Endothelial cell of umbilical vein (primary cell): ENCODE measurements at regions not wholly inside any gene's neighbourhood (a gene's known extent, or its start where the extent isn't known, plus 50 kb on each side); places are given as distances from the start of the nearest gene placed in this dataset.

ENCODE experiments used
- BruUV-seq: library from RNA; stranded (reverse); fragments of 400-500 nt; replicated peaks from 2 replicates; lab custom pipeline; 2021; lab: Mats Ljungman, UMichigan
- CTCF ChIA-PET: fragments of 300-600, 350-600 bp; sonication (Branson Sonifier 250); formaldehyde crosslinking; loops from one replicate; lab custom pipeline; 2021; ENCODE audit warnings: antibody characterized with exemption, inconsistent platforms; lab: Charles Lee
- POLR2A ChIA-PET: fragments of 300-600, 350-600 bp; sonication (Branson Sonifier 250); formaldehyde crosslinking; loops from one replicate; lab custom pipeline; 2021; ENCODE audit warnings: antibody characterized with exemption, inconsistent platforms; lab: Charles Lee
- DNase-seq: peaks from one replicate; pipeline ENCODE4 v3.0.0-alpha.2; 2011; ENCODE audit warnings: low read depth, low spot score
- FAIRE-seq: peaks from 2 replicates; lab custom pipeline; 2011; peaks lifted over from hg19 to GRCh38; lab: Jason Lieb, UNC
- H2AFZ ChIP-seq: 2 replicates; pipeline ENCODE4 v1.6.0; 2012; ENCODE audit warnings: low read depth, low read length, control low read depth, inconsistent platforms
- H3K27ac ChIP-seq: 2 replicates; pipeline ENCODE4 v1.5.1; 2011; ENCODE audit warnings: low read depth, mild to moderate bottlenecking, control low read depth, low read length, moderate library complexity; ENCODE audit not compliant: insufficient read depth
- H3K27me3 ChIP-seq, 2 experiments: 2 replicates each; pipeline versions ENCODE4 v1.6.0 to v1.6.1; 2011; ENCODE audit warnings: low read length in 2 of 2, mixed read lengths in 1 of 2; ENCODE audit not compliant: control insufficient read depth in 2 of 2, insufficient read depth in 2 of 2
- H3K36me3 ChIP-seq, 2 experiments: 2 replicates in 1 of 2; 3 replicates in 1 of 2; pipeline ENCODE4 v1.5.1; 2011; ENCODE audit warnings: low read length in 2 of 2, mild to moderate bottlenecking in 1 of 2, moderate library complexity in 1 of 2; ENCODE audit not compliant: control insufficient read depth in 2 of 2, insufficient read depth in 2 of 2; ENCODE audit errors: extremely low read depth in 1 of 2
- H3K4me1 ChIP-seq: 3 replicates; pipeline ENCODE4 v1.5.1; 2011; ENCODE audit warnings: mild to moderate bottlenecking, low read length; ENCODE audit not compliant: control insufficient read depth, insufficient read depth; ENCODE audit errors: extremely low read depth
- H3K4me2 ChIP-seq: 2 replicates; pipeline ENCODE4 v1.6.1; 2011; ENCODE audit warnings: low read length, control low read depth, mixed read lengths; ENCODE audit not compliant: insufficient read depth
- H3K4me3 ChIP-seq, 3 experiments: fragments of 200-600 bp in 1 of 3; sonication (generic), shearing (Covaris generic) in 1 of 3; replicated peaks in 1 of 3; 2 replicates each; pipeline ENCODE4 v1.5.1; 2011 to 2016; ENCODE audit warnings: control low read depth in 3 of 3, low read length in 3 of 3, mild to moderate bottlenecking in 2 of 3, inconsistent platforms in 1 of 3, low read depth in 1 of 3, moderate library complexity in 1 of 3; ENCODE audit not compliant: insufficient read depth in 1 of 3
- H3K79me2 ChIP-seq: 2 replicates; pipeline ENCODE4 v1.6.0; 2012; ENCODE audit warnings: low read length, inconsistent platforms; ENCODE audit not compliant: control insufficient read depth, insufficient read depth
- H3K9ac ChIP-seq: replicated peaks from 2 replicates; pipeline ENCODE3; 2011; ENCODE audit warnings: low read length, control low read depth; ENCODE audit not compliant: insufficient read depth; ENCODE audit errors: extremely low read depth
- H3K9me1 ChIP-seq: replicated peaks from 3 replicates; pipeline ENCODE4 v1.6.0; 2011; ENCODE audit warnings: mild to moderate bottlenecking, low read length; ENCODE audit not compliant: control insufficient read depth, insufficient read depth; ENCODE audit errors: extremely low read depth
- H3K9me3 ChIP-seq: replicated peaks from 2 replicates; pipeline ENCODE4 v1.5.1; 2012; ENCODE audit warnings: low read length, inconsistent platforms; ENCODE audit not compliant: control insufficient read depth, insufficient read depth
- H4K20me1 ChIP-seq: replicated peaks from 2 replicates; pipeline ENCODE3; 2011; ENCODE audit warnings: mild to moderate bottlenecking, low read length; ENCODE audit not compliant: control insufficient read depth, insufficient read depth; ENCODE audit errors: extremely low read depth
- EZH2 ChIP-seq: IDR thresholded peaks from 2 replicates; pipeline ENCODE4 v1.6.1; 2012; ENCODE audit warnings: borderline replicate concordance, low read depth, mild to moderate bottlenecking, moderate library complexity, low read length, inconsistent platforms; ENCODE audit not compliant: severe bottlenecking
- FOS ChIP-seq: IDR thresholded peaks from 2 replicates; pipeline ENCODE4 v1.6.1; 2011; ENCODE audit warnings: mild to moderate bottlenecking, low read length, moderate library complexity, borderline replicate concordance; ENCODE audit not compliant: insufficient read depth
- GATA2 ChIP-seq: IDR thresholded peaks from 2 replicates; pipeline ENCODE4 v1.7.0; 2011; ENCODE audit warnings: low read depth, mild to moderate bottlenecking, moderate library complexity, mixed read lengths, low read length; ENCODE audit not compliant: insufficient read length, insufficient read depth
- JUN ChIP-seq: IDR thresholded peaks from 2 replicates; pipeline ENCODE4 v1.6.1; 2011; ENCODE audit warnings: borderline replicate concordance, low read depth; ENCODE audit not compliant: insufficient read length, insufficient read depth
- MYC ChIP-seq: IDR thresholded peaks from one replicate; pipeline ENCODE4 v1.6.1; 2011; ENCODE audit warnings: mild to moderate bottlenecking, low read depth, low read length
- POLR2A ChIP-seq: IDR thresholded peaks from 2 replicates; pipeline ENCODE4 v1.6.1; 2012; ENCODE audit warnings: low read depth, mild to moderate bottlenecking, control low read depth, low read length
- POLR2AphosphoS5 ChIP-seq: IDR thresholded peaks from 2 replicates; pipeline ENCODE4 v1.6.1; 2012; ENCODE audit warnings: low read depth, mild to moderate bottlenecking, control low read depth, low read length, moderate library complexity; ENCODE audit not compliant: insufficient read depth
- dilution Hi-C: fragments of 300-500 bp; cut with MboI; formaldehyde crosslinking; loops from one replicate; pipeline ENCODE4 v1.15.0; 2019; ENCODE audit warnings: low sequenced_read_pairs; ENCODE audit not compliant: extremely low pct_ligation_motif_present
- intact Hi-C: fragments of 100-400 bp; cut with micrococcal nuclease; formaldehyde crosslinking; loops from one replicate; pipeline ENCODE4 v1.10.0; 2022
- TF ChIP-seq, protein P1 (sequence below): IDR thresholded peaks from 2 replicates; pipeline ENCODE4 v1.6.1; 2011; ENCODE audit not compliant: insufficient read depth, insufficient read length
- TF ChIP-seq, protein P2 (sequence below), 2 donors: IDR thresholded peaks; 1 replicate in 1 of 2; 2 replicates in 1 of 2; pipeline ENCODE4 v1.5.1; 2011; ENCODE audit warnings: low read length in 2 of 2, mild to moderate bottlenecking in 2 of 2, moderate library complexity in 2 of 2, control low read depth in 1 of 2, inconsistent platforms in 1 of 2, low read depth in 1 of 2; ENCODE audit not compliant: insufficient read depth in 1 of 2; ENCODE audit errors: extremely low read depth in 1 of 2

DNA sequence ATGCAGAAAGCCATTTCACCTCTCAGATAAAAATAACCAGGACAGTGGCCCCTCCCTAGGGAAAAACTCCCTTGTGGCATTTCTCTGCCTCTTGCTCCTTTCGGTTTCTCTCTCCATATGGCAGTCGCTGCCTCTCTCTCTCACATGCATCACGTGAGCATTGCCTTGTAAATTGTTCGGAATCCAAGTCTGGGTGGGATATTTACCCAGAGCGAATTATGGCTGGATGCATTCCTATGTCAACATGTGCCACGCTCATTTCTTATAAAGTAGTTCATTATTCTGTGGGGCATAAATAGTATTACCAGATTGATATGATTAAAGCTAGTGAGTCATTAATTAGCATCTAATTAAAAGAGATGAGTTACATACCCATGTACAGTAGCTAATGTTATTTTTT is 392.9 kb downstream of the INSC start:
- Histone ChIP-seq H3K4me1 (no peaks in the 10 kb centered on the region), H3K79me2 (no peaks in the 10 kb centered on the region), H3K4me3 (no peak overlapping the region), H2AFZ (no peak overlapping the region), H3K27me3 (no peaks in the 10 kb centered on the region), H3K9ac (no peak overlapping the region), H3K36me3 (no peaks in the 10 kb centered on the region), H3K9me3 (no peaks in the 10 kb centered on the region), H4K20me1 (no peaks in the 10 kb centered on the region), H3K4me2 (no peak overlapping the region), H3K9me1 (no peaks in the 10 kb centered on the region), H3K27ac (no peak overlapping the region)
- intact Hi-C loops (no loop called here), dilution Hi-C loops (no loop called here)
- TF ChIP-seq, protein P1, sequence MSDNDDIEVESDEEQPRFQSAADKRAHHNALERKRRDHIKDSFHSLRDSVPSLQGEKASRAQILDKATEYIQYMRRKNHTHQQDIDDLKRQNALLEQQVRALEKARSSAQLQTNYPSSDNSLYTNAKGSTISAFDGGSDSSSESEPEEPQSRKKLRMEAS, result no peak
- TF ChIP-seq FOS, result no peak
- TF ChIP-seq EZH2, result no peak
- TF ChIP-seq, protein P2, sequence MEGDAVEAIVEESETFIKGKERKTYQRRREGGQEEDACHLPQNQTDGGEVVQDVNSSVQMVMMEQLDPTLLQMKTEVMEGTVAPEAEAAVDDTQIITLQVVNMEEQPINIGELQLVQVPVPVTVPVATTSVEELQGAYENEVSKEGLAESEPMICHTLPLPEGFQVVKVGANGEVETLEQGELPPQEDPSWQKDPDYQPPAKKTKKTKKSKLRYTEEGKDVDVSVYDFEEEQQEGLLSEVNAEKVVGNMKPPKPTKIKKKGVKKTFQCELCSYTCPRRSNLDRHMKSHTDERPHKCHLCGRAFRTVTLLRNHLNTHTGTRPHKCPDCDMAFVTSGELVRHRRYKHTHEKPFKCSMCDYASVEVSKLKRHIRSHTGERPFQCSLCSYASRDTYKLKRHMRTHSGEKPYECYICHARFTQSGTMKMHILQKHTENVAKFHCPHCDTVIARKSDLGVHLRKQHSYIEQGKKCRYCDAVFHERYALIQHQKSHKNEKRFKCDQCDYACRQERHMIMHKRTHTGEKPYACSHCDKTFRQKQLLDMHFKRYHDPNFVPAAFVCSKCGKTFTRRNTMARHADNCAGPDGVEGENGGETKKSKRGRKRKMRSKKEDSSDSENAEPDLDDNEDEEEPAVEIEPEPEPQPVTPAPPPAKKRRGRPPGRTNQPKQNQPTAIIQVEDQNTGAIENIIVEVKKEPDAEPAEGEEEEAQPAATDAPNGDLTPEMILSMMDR (IDR thresholded peaks at IDR 0.05; ENCODE audit: extremely low read depth in 1 of 2, insufficient read depth in 1 of 2, low read depth in 1 of 2, low read length in 2 of 2), result no peak
- no peak for TF ChIP-seq POLR2AphosphoS5
- TF ChIP-seq POLR2A, result no peak
- TF ChIP-seq GATA2, result no peak
- TF ChIP-seq JUN, result no peak
- TF ChIP-seq MYC, result no peak
- DNase-seq (no peak), FAIRE-seq (no peak)
- BruUV-seq, result no TSS peak
- ChIA-PET POLR2A (no interaction called here), CTCF (no interaction called here)
